ENCODE measurements at regions not wholly inside any gene's neighbourhood (a gene's known extent, or its start where the extent isn't known, plus 50 kb on each side); places are given as distances from the start of the nearest gene placed in this dataset.
"Not testable (repeated sequence)": the region's sequence is repeated elsewhere in the genome, so short reads cannot be mapped to it uniquely, and the experiment has no call there.

- no peak for FAIRE-seq
Measured at GRCh38 chr1:114260805-114261484, 107.3 kb upstream of the SYT6 start.

- FAIRE-seq, result no peak
Measured at GRCh38 chr1:114259511-114260160, 106.0 kb upstream of the SYT6 start.

GRCh38 chr1:114258633-114259032, 105.0 kb upstream of the SYT6 start:
- FAIRE-seq, result no peak

GRCh38 chr1:114258074-114258473, 104.4 kb upstream of the SYT6 start:
- no peak for FAIRE-seq

- no peak for FAIRE-seq
Measured at GRCh38 chr1:114257554-114257953, 103.9 kb upstream of the SYT6 start.

- FAIRE-seq, result no peak
Measured at GRCh38 chr1:114253900-114254299, 100.2 kb upstream of the SYT6 start.

- no peak for FAIRE-seq
Measured at GRCh38 chr1:114251573-114251939, 97.9 kb upstream of the SYT6 start.

- no peak for FAIRE-seq
Measured at GRCh38 chr1:114250683-114251572, 97.3 kb upstream of the SYT6 start.

- no peak for FAIRE-seq
Measured at GRCh38 chr1:114249691-114250090, 96.0 kb upstream of the SYT6 start.

- no peak for FAIRE-seq
Measured at GRCh38 chr1:114248162-114248561, 94.5 kb upstream of the SYT6 start.

GRCh38 chr1:114242531-114243210, 89.0 kb upstream of the SYT6 start:
- FAIRE-seq, result not testable (repeated sequence)

- FAIRE-seq, result no peak
Measured at GRCh38 chr1:114238053-114238452, 84.4 kb upstream of the SYT6 start.

- no peak for FAIRE-seq
Measured at GRCh38 chr1:114236517-114236916, 82.8 kb upstream of the SYT6 start.

GRCh38 chr1:114235960-114236359, 82.3 kb upstream of the SYT6 start:
- no peak for FAIRE-seq

- FAIRE-seq, result no peak
Measured at GRCh38 chr1:114235281-114235680, 81.6 kb upstream of the SYT6 start.

GRCh38 chr1:114234408-114235124, 80.9 kb upstream of the SYT6 start:
- FAIRE-seq, result no peak

GRCh38 chr1:114232691-114233090, 79.0 kb upstream of the SYT6 start:
- FAIRE-seq, result no peak

- FAIRE-seq, result no peak
Measured at GRCh38 chr1:114231301-114231700, 77.6 kb upstream of the SYT6 start.

GRCh38 chr1:114229368-114229767, 75.7 kb upstream of the SYT6 start:
- FAIRE-seq, result no peak

- no peak for FAIRE-seq
Measured at GRCh38 chr1:114227059-114227458, 73.4 kb upstream of the SYT6 start.

- FAIRE-seq, result no peak
Measured at GRCh38 chr1:114224196-114224907, 70.7 kb upstream of the SYT6 start.

GRCh38 chr1:114222920-114223319, 69.3 kb upstream of the SYT6 start:
- no peak for FAIRE-seq

Data from A204.1 (cell line).